DND-41 (cell line): ENCODE measurements at regions not wholly inside any gene's neighbourhood (a gene's known extent, or its start where the extent isn't known, plus 50 kb on each side); places are given as distances from the start of the nearest gene placed in this dataset.

Experiments
- CTCF ChIP-seq: IDR thresholded peaks from 2 replicates; pipeline ENCODE4 v1.5.1; 2012; ENCODE audit warnings: borderline replicate concordance, low read length, moderate library complexity, mild to moderate bottlenecking; ENCODE audit not compliant: poor library complexity, severe bottlenecking; ENCODE audit errors: extremely low read depth
- EZH2 ChIP-seq: IDR thresholded peaks from 3 replicates; pipeline ENCODE4 v1.6.1; 2012; ENCODE audit warnings: borderline replicate concordance, low read depth, mild to moderate bottlenecking, moderate library complexity, low read length, inconsistent platforms; ENCODE audit not compliant: severe bottlenecking

GRCh38 chr2:161533218-161533617, 91.0 kb upstream of the SLC4A10 start:
- no peak for TF ChIP-seq CTCF
- no peak for TF ChIP-seq EZH2
